Glutamatergic neuron (in vitro differentiated cells): ENCODE measurements at regions not wholly inside any gene's neighbourhood (a gene's known extent, or its start where the extent isn't known, plus 50 kb on each side); places are given as distances from the start of the nearest gene placed in this dataset.

Experiments
- DNase-seq: peaks from one replicate; pipeline ENCODE4 v3.0.0; 2022
- H3K27ac Mint-ChIP-seq: one replicate; pipeline ENCODE4 v1.8.0; 2020; ENCODE audit warnings: mild to moderate bottlenecking, mixed read lengths, inconsistent platforms; ENCODE audit not compliant: unreplicated experiment
- H3K27me3 Mint-ChIP-seq: one replicate; pipeline ENCODE4 v1.8.0; 2020; ENCODE audit warnings: mild to moderate bottlenecking, moderate library complexity, mixed read lengths, inconsistent platforms; ENCODE audit not compliant: unreplicated experiment
- H3K36me3 Mint-ChIP-seq: one replicate; pipeline ENCODE4 v1.8.0; 2020; ENCODE audit warnings: mild to moderate bottlenecking, mixed read lengths, inconsistent platforms; ENCODE audit not compliant: unreplicated experiment
- H3K4me1 Mint-ChIP-seq: one replicate; pipeline ENCODE4 v1.8.0; 2020; ENCODE audit warnings: mild to moderate bottlenecking, low read depth, mixed read lengths, inconsistent platforms; ENCODE audit not compliant: unreplicated experiment
- H3K4me3 Mint-ChIP-seq: one replicate; pipeline ENCODE4 v1.8.0; 2020; ENCODE audit warnings: mild to moderate bottlenecking, mixed read lengths, inconsistent platforms; ENCODE audit not compliant: unreplicated experiment
- H3K9me3 Mint-ChIP-seq: one replicate; pipeline ENCODE4 v1.8.0; 2020; ENCODE audit warnings: mild to moderate bottlenecking, moderate library complexity, mixed read lengths, inconsistent platforms; ENCODE audit not compliant: unreplicated experiment
- TF ChIP-seq, protein P1 (sequence below): fragments of 200-600 bp; sonication (generic); IDR thresholded peaks from one replicate; pipeline ENCODE4 v1.5.0; 2021; ENCODE audit not compliant: partially characterized antibody, unreplicated experiment

DNA sequence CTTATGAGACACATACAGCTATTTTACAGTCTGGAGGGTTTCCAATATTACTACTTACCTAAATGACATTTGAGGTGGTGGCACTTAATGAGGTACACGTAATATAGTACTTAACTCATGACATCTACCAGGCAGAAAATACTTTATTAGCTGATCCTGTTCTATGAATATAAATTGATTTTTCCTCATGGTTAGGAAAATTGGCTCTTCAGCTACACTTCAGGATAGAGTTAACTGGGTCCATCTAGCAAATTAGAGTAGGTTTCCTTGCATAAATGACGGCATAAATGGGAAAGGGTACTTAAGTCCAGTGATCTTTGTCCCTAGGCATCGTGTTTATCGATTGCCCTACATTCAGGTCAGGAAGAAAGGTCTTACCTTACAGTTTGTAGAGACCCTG lies 988.8 kb upstream of the TMPRSS15 start:
- TF ChIP-seq, protein P1, sequence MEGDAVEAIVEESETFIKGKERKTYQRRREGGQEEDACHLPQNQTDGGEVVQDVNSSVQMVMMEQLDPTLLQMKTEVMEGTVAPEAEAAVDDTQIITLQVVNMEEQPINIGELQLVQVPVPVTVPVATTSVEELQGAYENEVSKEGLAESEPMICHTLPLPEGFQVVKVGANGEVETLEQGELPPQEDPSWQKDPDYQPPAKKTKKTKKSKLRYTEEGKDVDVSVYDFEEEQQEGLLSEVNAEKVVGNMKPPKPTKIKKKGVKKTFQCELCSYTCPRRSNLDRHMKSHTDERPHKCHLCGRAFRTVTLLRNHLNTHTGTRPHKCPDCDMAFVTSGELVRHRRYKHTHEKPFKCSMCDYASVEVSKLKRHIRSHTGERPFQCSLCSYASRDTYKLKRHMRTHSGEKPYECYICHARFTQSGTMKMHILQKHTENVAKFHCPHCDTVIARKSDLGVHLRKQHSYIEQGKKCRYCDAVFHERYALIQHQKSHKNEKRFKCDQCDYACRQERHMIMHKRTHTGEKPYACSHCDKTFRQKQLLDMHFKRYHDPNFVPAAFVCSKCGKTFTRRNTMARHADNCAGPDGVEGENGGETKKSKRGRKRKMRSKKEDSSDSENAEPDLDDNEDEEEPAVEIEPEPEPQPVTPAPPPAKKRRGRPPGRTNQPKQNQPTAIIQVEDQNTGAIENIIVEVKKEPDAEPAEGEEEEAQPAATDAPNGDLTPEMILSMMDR, result no peak
- no peak for DNase-seq
- H3K27me3 Mint-ChIP-seq, result no peaks in the 10 kb centered on the region
- H3K4me3 Mint-ChIP-seq, result no peak overlapping the region
- no peak overlapping the region for H3K27ac Mint-ChIP-seq
- no peaks in the 10 kb centered on the region for H3K4me1 Mint-ChIP-seq
- H3K9me3 Mint-ChIP-seq, result no peaks in the 10 kb centered on the region
- H3K36me3 Mint-ChIP-seq, result no peaks in the 10 kb centered on the region

DNA sequence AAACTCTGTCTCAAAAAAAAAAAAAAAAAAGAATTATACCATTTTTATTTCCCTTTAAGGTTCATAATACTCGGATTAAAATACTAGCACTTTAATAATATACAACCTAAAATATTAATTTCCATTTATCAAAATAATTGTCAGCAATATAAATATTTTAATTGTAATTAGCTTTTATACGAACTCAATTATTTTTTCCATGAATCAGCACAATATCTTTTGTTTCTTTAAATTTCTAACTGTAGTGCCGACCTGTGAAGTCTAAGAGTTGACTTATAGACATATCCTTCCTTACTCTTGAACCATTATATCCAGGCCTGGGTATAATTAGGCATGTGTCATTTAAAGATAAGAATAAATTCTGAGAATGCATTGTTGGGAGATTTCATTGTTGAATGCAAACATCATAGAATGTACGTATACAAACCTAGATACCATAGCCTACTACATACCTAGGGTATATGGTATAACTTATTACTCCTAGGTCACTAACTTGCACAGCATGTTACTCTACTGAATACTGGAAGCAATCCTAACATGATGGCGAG lies 996.7 kb upstream of the TMPRSS15 start:
- no peaks in the 10 kb centered on the region for H3K36me3 Mint-ChIP-seq
- H3K4me1 Mint-ChIP-seq, result no peaks in the 10 kb centered on the region
- TF ChIP-seq, protein P1, result no peak
- DNase-seq, result no peak
- no peaks in the 10 kb centered on the region for H3K9me3 Mint-ChIP-seq
- H3K27ac Mint-ChIP-seq, result no peak overlapping the region
- no peak overlapping the region for H3K4me3 Mint-ChIP-seq
- no peaks in the 10 kb centered on the region for H3K27me3 Mint-ChIP-seq

DNA sequence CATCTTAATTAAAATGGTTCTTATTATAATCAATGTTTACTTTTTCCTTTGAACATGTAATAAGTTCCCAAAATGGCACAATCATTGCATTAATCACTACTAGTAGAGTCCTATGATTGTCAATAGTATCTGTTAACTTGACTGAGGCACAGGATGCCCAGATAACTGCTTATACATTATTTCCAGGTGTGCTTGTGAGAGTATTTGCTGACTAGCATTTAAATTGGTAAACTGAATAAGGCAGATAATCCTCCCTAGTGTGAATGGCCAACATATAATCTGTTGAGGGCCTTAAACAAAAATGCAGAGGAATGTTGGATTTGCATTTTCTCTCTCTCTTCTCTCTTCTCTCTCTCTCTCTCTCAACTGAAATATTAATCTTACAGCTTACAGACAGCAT lies 999.3 kb upstream of the TMPRSS15 start:
- no peak overlapping the region for H3K4me3 Mint-ChIP-seq
- TF ChIP-seq, protein P1, result no peak
- no peaks in the 10 kb centered on the region for H3K4me1 Mint-ChIP-seq
- H3K27me3 Mint-ChIP-seq, result no peaks in the 10 kb centered on the region
- H3K27ac Mint-ChIP-seq, result no peak overlapping the region
- H3K36me3 Mint-ChIP-seq, result no peaks in the 10 kb centered on the region
- no peak for DNase-seq
- no peaks in the 10 kb centered on the region for H3K9me3 Mint-ChIP-seq

DNA sequence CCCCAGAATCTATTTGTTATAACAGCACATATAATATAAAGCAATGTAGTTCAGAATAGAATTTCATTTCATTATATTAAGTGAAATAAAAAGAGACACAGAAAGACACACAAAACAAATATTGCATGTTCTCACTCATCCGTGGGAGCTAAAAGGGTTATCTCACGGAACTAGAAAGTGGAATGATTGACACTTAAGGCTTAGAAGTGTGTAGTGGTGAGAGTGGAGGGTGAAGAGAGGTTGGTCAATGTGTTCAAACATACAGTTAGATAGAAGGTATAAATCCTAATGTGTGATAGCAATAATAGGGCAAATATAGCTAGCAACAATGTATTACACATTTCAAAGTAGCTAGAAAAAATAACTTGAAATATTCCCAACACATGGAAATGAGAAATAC lies 1001.7 kb upstream of the TMPRSS15 start:
- no peak overlapping the region for H3K27ac Mint-ChIP-seq
- DNase-seq, result no peak
- TF ChIP-seq, protein P1, result no peak
- H3K36me3 Mint-ChIP-seq, result no peaks in the 10 kb centered on the region
- H3K9me3 Mint-ChIP-seq, result no peaks in the 10 kb centered on the region
- no peaks in the 10 kb centered on the region for H3K4me1 Mint-ChIP-seq
- no peaks in the 10 kb centered on the region for H3K27me3 Mint-ChIP-seq
- no peak overlapping the region for H3K4me3 Mint-ChIP-seq

DNA sequence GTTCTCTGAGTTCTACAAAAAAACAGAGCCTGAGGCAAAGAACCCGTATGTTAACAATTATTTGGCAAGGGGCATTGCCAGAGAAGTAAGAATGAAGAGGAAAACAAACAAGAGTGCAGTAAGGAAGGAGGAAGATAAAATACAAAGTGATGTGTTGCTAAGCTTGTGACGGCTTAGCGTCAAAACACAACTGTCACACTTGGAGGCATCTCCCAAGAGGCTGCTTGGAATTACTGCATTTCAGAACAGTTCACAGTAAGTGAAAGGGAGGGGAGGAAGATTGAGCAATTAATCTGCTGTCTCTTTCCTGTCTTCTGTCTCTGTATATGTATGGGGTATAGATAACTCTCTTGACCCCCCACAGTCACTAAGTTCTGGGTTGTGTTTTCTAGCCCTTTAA lies 1017.0 kb upstream of the TMPRSS15 start:
- Mint-ChIP-seq H3K4me1 (peaks cover 6% of the 10 kb centered on the region), H3K27me3 (no peaks in the 10 kb centered on the region), H3K4me3 (no peak overlapping the region), H3K36me3 (peaks cover 4% of the 10 kb centered on the region), H3K27ac (no peak overlapping the region), H3K9me3 (peaks cover 5% of the 10 kb centered on the region)
- TF ChIP-seq, protein P1, result no peak
- DNase-seq, result no peak
